Fibroblast of lung (primary cell): ENCODE measurements at regions not wholly inside any gene's neighbourhood (a gene's known extent, or its start where the extent isn't known, plus 50 kb on each side); places are given as distances from the start of the nearest gene placed in this dataset.

ENCODE experiments used
- DNase-seq, 2 donors: peaks; one replicate each; pipeline versions ENCODE4 v3.0.0 to v3.0.0-alpha.2; 2010; ENCODE audit warnings: low read depth in 2 of 2
- H2AFZ ChIP-seq: 2 replicates; pipeline ENCODE4 v1.5.1; 2012; ENCODE audit warnings: low read length, control low read depth, inconsistent platforms
- H3K27ac ChIP-seq: 2 replicates; pipeline ENCODE4 v1.5.1; 2011; ENCODE audit warnings: low read length, control low read depth; ENCODE audit not compliant: insufficient read depth
- H3K27me3 ChIP-seq: 2 replicates; pipeline ENCODE4 v1.5.1; 2011; ENCODE audit warnings: mild to moderate bottlenecking, low read length; ENCODE audit not compliant: control insufficient read depth, insufficient read depth
- H3K36me3 ChIP-seq: 2 replicates; pipeline ENCODE4 v1.5.1; 2011; ENCODE audit warnings: low read length; ENCODE audit not compliant: control insufficient read depth, insufficient read depth
- H3K4me1 ChIP-seq: 2 replicates; pipeline ENCODE4 v1.5.1; 2011; ENCODE audit warnings: low read length; ENCODE audit not compliant: control insufficient read depth, insufficient read depth; ENCODE audit errors: extremely low read depth
- H3K4me2 ChIP-seq: 2 replicates; pipeline ENCODE4 v1.5.1; 2011; ENCODE audit warnings: low read length, control low read depth; ENCODE audit not compliant: insufficient read depth; ENCODE audit errors: extremely low read depth
- H3K4me3 ChIP-seq, 4 experiments: fragments of 200-600 bp in 1 of 4; sonication (generic) in 1 of 4; replicated peaks in 1 of 4; 2 replicates each; pipeline ENCODE4 v1.5.1; 2011 to 2016; ENCODE audit warnings: low read length in 4 of 4, low read depth in 3 of 4, mild to moderate bottlenecking in 3 of 4, control low read depth in 2 of 4, inconsistent platforms in 1 of 4, mixed read lengths in 1 of 4; ENCODE audit not compliant: insufficient read depth in 1 of 4; ENCODE audit errors: control extremely low read depth in 1 of 4
- H3K79me2 ChIP-seq: 2 replicates; pipeline ENCODE4 v1.5.1; 2012; ENCODE audit warnings: mild to moderate bottlenecking, low read length, inconsistent platforms; ENCODE audit not compliant: control insufficient read depth, insufficient read depth
- H3K9ac ChIP-seq: 2 replicates; pipeline ENCODE4 v1.5.1; 2011; ENCODE audit warnings: mild to moderate bottlenecking, low read length, control low read depth; ENCODE audit not compliant: insufficient read depth
- H3K9me3 ChIP-seq: 2 replicates; pipeline ENCODE4 v1.5.1; 2012; ENCODE audit warnings: low read depth, low read length; ENCODE audit not compliant: control insufficient read depth, insufficient read depth
- H4K20me1 ChIP-seq: 2 replicates; pipeline ENCODE4 v1.5.1; 2011; ENCODE audit warnings: low read length; ENCODE audit not compliant: control insufficient read depth, insufficient read depth; ENCODE audit errors: extremely low read depth
- CTCF ChIP-seq, 2 donors: IDR thresholded peaks in 1 of 2; conservative IDR thresholded peaks in 1 of 2; 1 replicate in 1 of 2; 2 replicates in 1 of 2; pipeline ENCODE4 v1.5.1; 2011 to 2012; ENCODE audit warnings: low read length in 2 of 2, control low read depth in 1 of 2, inconsistent platforms in 1 of 2, low read depth in 1 of 2, mild to moderate bottlenecking in 1 of 2
- EZH2 ChIP-seq: IDR thresholded peaks from 2 replicates; pipeline ENCODE4 v1.5.1; 2012; ENCODE audit warnings: low read length, control low read depth, mild to moderate bottlenecking; ENCODE audit errors: missing control alignments

- Histone ChIP-seq H3K4me2 (no peak overlapping the region), H3K36me3 (no peaks in the 10 kb centered on the region), H2AFZ (no peak overlapping the region), H3K9me3 (no peaks in the 10 kb centered on the region), H4K20me1 (no peaks in the 10 kb centered on the region), H3K4me3 (no peak overlapping the region), H3K4me1 (no peaks in the 10 kb centered on the region), H3K27ac (no peak overlapping the region), H3K79me2 (no peaks in the 10 kb centered on the region), H3K9ac (no peak overlapping the region), H3K27me3 (no peaks in the 10 kb centered on the region)
- no peak for DNase-seq
- TF ChIP-seq EZH2: no peak
- no peak for TF ChIP-seq CTCF (conservative IDR thresholded peaks at IDR 0.05 in 1 of 2, IDR thresholded peaks at IDR 0.05 in 1 of 2; ENCODE audit: low read depth in 1 of 2, low read length in 2 of 2)
Measured at GRCh38 chr11:91624021-91624420, 600.6 kb upstream of the FAT3 start.

- H3K9me3 ChIP-seq: no peaks in the 10 kb centered on the region
- H3K36me3 ChIP-seq: no peaks in the 10 kb centered on the region
Measured at GRCh38 chr11:91608677-91609076, 615.9 kb upstream of the FAT3 start.

GRCh38 chr11:91596111-91596510 is 628.5 kb upstream of the FAT3 start:
- Histone ChIP-seq H3K9ac (no peak overlapping the region), H3K4me1 (no peaks in the 10 kb centered on the region), H3K27me3 (no peaks in the 10 kb centered on the region), H4K20me1 (no peaks in the 10 kb centered on the region), H3K27ac (no peak overlapping the region), H3K4me3 (no peak overlapping the region), H3K4me2 (no peak overlapping the region), H3K9me3 (no peaks in the 10 kb centered on the region), H2AFZ (no peak overlapping the region), H3K79me2 (no peaks in the 10 kb centered on the region), H3K36me3 (no peaks in the 10 kb centered on the region)
- DNase-seq: no peak
- TF ChIP-seq CTCF (conservative IDR thresholded peaks at IDR 0.05 in 1 of 2, IDR thresholded peaks at IDR 0.05 in 1 of 2; ENCODE audit: low read depth in 1 of 2, low read length in 2 of 2) (no peak), EZH2 (no peak)

More at GRCh38 chr11:91608677-91609076, 615.9 kb upstream of the FAT3 start:
- H3K27me3 ChIP-seq: no peaks in the 10 kb centered on the region
- H3K4me2 ChIP-seq: no peak overlapping the region
- H3K9ac ChIP-seq: no peak overlapping the region
- H2AFZ ChIP-seq: no peak overlapping the region
- no peak overlapping the region for H3K4me3 ChIP-seq
- H3K79me2 ChIP-seq: no peaks in the 10 kb centered on the region
- H3K27ac ChIP-seq: no peak overlapping the region
- TF ChIP-seq EZH2: no peak
- no peak for TF ChIP-seq CTCF (conservative IDR thresholded peaks at IDR 0.05 in 1 of 2, IDR thresholded peaks at IDR 0.05 in 1 of 2; ENCODE audit: low read depth in 1 of 2, low read length in 2 of 2)
- H3K4me1 ChIP-seq: no peaks in the 10 kb centered on the region
- DNase-seq: peak in 1 of 2 donors; percentile 39
- H4K20me1 ChIP-seq: no peaks in the 10 kb centered on the region
